Kidney glomerular epithelial cell (primary cell): ENCODE measurements at regions not wholly inside any gene's neighbourhood (a gene's known extent, or its start where the extent isn't known, plus 50 kb on each side); places are given as distances from the start of the nearest gene placed in this dataset.

Source experiments
- DNase-seq: peaks from one replicate; lab custom pipeline; 2025; lab: John Stamatoyannopoulos, UW

DNA sequence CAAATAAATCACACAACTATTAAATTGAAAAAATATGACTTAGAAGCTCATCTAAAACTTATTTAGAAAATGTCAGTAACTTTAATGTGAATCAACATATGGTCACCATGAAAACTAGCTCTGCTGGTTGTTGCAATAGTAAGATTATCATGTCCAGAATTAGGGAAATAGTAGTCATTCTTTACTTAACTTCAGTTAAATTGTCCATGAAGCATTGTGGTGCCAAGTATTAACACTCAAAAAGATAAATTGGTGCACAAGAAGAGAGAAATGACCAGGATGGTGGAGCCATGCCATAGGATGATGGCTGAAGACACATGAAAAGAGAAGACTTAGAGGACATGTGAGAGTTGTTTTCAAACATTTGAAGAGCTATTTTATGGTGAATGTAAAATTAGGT, 130.2 kb upstream of the PTGFR start:
- no peak for DNase-seq

DNA sequence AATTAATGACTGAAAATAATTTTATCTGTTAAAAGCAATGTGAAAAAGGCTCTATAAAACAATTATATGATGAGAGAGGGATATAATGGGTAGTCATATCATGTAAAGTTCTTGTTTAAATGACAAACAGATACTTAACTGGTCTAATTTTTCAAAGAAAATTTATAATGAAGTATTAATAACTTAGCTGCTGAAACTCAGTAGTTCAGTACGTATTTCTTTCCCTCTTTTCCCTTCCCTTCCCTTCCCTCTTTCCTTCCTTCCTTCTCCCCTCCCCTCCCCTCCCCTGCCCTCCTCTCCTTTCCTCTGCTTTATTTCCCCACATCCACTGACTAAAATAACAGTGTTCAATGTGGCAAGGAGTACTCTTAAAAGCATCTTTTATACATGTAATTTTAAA, 123.1 kb upstream of the PTGFR start:
- no peak for DNase-seq

DNA sequence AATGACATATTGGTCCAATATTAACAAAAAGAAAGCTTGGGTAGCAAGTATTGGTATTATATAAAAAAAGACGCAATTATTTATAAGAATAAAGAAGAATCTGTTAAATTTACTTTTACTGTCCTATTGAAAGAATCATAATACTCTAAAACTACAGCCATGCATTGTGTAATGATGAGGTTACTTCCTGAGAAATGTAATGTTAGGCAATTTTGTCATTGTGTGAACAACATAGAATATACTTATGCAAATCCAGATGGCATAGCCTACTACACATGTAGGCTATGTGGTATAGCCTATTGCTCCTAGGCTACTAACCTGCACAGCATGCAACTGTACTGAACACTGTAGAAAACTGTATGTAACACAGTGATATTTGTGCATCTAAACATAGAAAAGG, 121.2 kb upstream of the PTGFR start:
- no peak for DNase-seq

DNA sequence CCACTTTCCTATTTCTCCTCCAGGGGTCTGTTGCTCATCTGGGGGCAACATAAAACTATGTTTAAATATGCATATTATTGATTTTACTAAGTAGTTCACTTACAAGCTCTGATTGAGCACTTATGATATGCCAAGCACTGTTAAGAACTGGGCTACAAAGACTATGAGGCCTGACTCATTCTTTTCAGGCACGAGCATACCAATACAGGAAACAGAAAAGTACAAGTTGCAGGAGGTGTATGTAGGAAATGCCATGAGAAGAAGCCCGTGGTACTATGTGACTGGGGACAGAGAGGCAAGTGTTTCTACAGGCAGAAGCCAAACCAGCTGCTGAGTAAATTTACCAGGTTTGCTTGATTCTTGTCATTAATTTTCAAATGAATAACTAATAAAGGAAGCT, 120.4 kb upstream of the PTGFR start:
- DNase-seq: no peak

DNA sequence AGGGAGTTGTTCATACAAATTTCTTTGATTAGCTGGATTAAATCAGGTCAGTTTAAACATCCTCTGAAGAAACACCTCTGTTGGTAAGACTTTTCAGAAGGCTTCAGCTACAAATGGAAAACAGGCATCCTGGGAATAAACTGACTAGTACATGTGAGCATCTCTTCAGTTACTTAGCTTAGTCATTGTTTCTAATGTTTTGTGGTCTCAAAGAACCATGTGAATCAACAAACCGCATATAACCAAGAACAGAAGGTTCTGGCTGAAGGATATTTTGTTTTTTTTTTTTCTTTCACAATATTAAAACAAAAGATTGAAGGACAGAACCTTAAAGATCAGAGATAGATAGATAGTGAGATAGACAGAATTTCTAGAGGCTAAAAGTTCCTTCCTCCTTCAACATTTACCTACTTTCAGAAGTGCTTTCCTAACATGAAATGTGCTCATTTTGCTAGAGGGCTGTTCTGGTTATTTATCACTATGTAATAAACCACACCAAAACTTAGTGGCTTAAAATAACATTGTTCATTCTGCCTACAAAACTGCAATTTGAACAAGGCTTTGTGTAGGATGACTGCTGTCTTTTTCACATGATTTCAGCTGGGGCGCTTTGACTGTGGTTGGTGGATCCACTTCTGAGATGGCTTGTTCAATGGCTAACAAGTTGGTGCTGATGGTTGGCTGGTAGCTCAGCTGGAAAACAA, 119.8 kb upstream of the PTGFR start:
- no peak for DNase-seq

DNA sequence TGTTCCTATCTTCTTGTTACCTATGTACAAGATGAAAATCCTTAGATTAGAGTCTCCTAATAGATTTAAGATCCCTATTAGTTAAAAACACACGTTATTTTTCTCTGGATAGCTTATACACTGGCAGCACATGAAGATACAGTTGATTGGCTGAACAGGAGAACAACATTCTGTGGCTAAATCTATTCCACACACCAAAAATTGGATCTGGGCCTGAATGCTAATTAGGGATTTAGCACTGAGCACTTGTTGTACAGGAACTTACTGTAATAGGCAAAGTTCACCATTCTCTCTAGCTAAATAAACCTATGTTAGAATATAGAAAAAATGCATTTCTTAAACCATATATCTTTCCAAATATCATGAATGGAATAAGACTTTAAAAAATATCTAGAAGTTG, 117.1 kb upstream of the PTGFR start:
- no peak for DNase-seq

DNA sequence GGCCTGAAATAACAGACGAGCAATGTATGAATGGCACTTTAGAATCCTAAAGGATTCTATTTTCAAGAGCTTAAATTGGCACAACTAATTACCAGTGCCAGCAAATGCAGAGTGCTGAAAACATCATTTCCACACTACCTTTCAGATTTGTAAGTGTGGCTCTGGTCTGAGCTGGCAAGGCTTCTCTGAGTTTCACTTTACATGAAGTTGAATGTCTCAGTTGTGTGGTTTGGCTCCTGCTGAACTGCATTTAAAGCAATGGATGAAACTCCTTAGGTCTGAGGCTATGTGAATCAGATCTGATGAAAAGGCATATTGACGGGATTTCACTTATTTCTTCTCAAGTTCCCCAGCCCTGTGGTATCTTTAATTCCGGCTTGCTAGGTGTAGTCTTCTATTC, 114.8 kb upstream of the PTGFR start:
- DNase-seq: no peak

DNA sequence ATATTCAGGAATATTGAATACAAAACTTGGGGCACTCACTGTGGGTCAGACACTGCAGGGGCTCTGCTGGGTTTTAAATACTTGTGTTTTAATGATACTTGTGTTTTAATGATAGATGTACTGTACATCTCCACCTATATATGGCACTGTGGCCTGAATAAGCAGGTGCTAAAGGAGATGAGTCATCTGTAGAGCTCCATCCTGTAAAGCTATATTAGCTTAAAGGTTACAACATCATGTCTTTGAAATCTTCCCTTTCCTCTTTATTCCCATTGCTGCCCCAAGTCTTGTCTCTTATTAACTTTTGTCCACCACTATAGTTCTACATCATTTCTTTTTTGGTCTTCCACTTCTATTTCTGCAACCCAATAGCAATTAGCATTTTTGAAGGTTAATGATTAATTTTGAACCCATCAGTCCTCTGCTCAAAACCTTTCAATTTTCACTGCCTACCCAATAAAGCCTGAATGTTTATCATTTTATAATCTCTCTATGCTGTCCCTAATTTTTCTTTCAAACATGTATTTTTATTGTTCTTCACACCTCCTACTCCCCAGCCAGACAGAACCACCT, 113.3 kb upstream of the PTGFR start:
- DNase-seq: no peak

DNA sequence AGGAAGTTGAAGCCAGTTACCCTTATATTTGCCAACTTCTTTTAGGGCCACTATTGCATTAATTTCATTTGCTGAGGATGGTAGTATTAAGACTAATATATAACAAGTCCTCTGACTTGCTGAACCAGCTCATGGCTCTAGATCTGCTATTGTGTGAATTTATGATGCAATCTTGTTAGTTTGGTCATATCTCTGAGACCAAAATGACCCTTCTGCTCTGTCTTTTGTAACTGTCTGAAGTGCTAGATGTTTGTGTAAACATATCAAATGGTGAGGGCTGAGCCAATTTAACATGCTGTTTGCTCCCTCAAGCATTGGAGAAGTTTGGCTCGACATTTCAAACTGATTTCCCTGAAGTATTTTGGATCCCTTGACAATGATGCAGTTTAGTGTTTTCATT, 106.9 kb upstream of the PTGFR start:
- no peak for DNase-seq

DNA sequence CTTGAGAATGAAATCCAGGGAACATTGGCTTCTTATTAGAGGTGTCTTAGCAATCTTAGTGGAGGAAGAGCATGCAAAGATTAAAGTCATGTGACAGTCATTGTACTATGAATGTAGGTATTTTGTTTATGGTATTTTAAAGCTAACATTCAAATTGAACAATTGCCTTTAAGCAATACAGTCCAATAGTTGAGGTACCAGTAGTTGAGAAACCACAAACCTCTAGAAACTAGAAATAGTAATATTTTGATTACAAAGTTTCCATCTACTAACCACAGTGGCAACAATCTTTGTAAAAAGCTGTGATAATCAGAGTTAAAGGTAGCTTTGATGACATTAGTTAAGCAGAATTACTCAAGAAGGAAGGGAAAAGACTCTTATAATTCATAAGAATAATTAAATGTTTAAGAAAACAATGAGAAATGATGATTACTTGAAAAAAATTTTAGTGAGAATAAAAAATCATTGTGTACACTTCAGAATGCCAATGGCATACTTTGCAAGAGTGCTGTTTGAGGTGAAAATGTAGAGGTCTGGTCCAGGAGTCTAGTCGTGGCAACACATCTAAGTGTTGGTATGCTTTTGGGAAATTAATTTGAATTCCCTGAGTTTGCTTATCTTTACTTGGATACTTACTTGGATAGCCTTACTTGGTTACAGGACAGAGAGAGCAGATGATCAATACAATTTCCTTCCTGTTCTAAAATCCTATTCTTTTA, 104.9 kb upstream of the PTGFR start:
- no peak for DNase-seq

DNA sequence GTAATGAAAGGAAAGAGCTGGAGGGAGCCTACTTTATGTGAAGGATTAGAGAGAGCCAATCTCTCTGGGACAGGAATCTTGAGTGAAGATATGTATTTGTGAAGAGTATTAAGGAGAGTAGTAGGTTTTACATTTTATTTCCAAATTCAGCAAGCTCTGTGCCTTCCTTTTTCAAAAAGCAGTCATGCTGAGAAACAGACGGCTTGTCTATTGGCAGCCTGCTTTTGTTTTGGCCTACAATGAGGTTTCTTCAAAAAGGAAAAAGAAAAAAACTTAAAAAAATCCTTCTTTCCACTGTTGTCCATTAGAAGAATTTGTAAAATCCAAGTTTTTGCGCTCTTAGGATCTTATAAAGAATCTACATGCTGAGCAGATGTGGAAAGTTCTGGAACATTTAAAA, 103.6 kb upstream of the PTGFR start:
- DNase-seq: no peak

DNA sequence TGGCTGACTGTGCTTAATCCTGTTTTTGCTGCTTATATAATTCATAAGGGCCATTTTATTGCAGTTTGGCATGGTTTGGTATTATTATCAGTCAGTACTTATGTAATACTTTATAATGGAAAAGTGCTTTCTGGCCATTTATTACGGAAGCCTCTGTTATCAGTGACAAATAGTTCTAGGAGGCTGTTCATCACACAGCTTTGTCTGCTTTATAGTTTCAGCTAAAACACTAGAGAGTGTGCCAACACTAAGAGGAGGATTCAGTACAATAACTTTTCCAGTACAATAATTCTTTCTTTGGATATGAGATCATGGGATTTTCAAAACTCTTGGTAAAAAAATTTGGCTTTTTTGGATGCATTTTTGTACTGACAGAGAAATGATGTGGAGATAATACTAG, 102.9 kb upstream of the PTGFR start:
- DNase-seq: no peak

DNA sequence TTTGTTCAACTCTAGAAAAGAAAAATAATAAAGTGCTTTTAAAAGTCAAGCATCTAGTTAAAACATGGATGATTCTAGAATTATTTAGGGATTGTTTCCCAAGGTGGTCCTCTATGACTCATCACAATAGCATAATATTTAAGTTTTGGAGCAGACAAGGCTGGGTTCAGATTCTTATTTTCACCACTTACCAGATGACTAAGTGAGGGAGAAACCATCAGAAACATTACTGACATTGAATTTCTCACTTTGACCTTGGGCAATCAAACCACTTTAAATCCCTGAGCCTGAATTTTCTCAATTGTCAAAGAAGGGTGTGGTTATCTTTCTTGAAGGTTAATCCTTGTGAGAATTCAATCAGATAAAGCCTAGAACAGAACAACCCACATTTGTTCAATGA, 102.5 kb upstream of the PTGFR start:
- no peak for DNase-seq

DNA sequence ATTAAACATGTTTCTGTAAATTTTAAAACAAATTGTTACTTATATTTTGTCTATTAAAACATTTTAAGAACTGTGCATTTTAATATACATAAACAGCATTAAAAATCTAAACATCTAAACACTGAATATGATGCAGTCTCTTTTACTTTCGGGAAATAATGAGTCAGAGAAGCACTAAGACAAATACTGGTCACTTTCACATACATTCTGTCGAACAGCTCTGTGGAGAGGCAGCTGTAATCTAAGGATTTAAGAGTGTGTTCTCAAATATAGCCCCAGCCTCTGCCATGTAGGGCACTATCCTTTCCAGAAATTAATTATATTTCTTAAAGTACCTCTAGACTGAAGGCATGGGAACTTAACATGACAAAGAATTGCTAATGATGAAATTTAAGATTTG, 89.6 kb upstream of the PTGFR start:
- DNase-seq: no peak

DNA sequence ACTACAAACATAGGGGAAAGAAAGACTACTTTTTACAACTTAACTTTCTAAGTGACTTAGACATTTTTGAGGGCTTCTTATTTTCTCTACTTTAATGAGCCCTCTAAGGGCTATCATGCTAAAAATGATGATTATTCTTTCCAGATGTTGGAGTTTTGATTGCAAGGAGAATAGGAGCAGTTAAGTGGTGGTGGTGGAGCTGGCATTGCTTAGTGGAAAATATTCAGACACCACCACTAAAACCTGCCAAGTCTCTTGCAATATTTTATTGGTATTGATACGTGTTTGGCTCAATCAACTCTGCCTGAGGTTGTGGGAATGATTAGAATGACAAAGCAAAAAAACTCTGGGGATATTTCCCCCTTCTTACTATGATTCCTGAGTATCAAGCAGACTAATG, 82.6 kb upstream of the PTGFR start:
- DNase-seq: no peak

DNA sequence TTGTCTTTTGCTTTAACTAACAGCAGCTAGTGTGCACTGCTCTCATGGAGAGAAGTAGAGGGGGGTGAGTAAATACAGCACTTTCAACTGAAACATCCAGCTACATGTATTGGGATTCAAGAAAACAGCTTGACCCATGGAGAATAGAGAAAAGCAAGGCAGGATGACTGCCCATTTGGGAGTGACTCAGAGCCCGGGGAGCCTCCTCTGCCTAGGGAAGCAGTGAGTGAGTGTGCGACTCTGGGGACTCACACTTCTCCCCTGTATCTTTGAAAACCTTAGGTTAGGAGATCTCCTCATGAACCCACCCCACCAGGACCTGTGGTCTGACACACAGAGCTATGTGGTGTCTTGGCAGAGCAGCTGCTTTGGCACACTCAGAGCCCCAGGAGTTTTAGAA, 82.0 kb upstream of the PTGFR start:
- DNase-seq: no peak

DNA sequence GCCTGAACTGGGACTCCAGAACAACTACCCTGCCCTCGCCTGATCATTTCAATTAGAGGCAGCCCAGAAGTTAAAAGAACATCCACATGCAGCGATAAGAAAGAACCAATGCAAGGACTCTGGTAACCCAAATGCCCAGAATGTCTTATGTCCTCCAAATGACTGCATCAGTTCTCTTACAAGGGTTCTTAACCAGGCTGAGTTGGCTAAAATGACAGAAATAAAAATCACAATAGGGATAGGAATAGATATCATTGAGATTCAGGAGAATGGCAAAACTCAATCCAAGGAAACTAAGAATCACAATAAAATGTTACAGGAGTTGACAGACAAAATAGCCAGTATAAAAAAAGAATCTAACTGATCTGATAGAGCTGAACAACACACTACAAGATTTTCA, 80.1 kb upstream of the PTGFR start:
- no peak for DNase-seq

DNA sequence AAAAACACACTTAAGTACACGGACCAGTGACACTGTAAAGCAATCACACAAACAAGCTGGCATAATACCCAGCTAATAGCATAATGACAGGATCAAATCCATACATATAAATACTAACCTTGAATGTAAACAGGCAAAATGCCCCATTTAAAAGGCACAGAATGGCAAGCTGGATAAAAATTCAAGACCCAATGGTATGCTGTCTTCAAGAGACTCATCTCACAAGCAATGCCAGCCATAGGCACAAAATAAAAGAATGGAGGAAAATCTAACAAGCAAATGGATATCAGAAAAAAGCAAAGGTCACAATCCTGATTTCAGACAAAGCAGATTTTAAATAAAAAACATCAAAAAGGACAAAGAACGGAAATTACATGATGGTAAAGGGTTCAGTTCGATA, 79.1 kb upstream of the PTGFR start:
- DNase-seq: no peak

DNA sequence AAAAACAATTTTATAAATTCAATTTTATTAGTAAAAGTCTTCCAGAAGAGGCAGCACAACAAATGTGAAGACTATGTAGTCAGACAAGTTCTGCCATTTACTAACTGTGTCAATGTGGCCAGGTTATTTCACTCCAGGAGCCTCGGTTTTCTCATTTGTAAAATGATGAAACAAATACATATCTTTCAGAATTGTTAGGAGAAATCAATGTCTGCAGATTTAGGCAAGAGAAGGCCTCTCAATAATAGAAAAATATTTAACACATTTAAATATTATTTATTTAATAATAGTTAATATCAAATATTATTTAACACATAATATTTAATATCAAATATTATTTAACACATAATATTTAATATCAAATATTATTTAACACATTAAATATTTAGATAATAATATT, 75.6 kb upstream of the PTGFR start:
- DNase-seq: no peak

DNA sequence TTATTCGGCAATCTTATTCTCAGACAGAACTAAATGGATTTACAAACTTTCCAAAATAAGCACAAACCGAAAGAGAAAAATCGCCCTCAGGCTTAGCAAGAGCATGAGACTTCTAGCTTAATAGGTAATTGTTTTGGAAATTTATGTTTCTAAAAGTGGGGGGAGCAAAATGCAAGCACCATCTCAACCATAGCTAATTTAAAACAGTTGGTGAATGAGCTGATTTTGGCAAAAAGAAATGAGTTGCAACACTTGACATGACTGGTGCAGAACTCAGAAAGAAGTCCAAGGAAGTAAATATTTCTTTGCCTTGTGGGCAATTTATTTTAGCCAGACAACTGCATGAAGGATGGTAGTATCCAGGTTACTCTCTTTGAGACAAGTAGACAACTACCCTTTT, 71.5 kb upstream of the PTGFR start:
- DNase-seq: no peak

DNA sequence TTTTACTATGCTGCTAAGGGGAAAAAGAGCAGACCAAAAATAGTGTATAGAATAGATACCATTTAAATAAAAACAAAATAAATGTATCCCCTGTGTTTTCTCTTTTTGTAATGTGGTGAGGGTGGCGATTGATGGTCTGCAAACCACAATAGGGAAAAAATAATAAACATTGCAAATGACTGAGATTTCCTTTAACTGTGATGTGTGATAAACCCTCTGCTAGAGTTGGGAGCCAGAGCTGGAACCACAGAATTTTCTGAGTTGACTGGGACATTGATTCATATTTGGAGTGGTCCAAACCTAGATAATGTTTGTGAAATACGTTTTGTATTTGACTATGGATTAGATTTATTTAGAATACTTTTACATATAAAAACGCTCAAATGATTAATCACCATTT, 70.6 kb upstream of the PTGFR start:
- DNase-seq: no peak

DNA sequence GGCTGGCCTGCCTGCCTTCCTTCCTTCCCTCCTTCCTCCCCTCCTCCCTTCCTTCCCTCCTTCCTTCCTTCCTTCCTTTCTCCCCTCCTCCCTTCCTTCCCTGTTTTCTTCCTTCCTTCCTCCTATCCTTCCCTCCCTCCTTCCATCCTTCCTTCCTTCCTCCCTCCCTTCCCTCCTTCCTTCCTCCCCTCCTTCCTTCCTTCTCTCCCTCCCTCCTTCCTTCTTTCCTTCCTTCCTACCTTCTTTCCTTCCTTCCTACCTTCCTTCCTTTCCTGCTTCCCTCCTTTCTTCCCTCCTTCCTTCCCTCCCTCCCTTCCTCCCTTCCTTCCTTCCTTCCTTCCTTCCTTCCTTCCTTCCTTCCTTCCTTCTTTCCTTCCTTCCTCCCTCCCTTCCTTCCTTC, 70.1 kb upstream of the PTGFR start:
- no peak for DNase-seq

DNA sequence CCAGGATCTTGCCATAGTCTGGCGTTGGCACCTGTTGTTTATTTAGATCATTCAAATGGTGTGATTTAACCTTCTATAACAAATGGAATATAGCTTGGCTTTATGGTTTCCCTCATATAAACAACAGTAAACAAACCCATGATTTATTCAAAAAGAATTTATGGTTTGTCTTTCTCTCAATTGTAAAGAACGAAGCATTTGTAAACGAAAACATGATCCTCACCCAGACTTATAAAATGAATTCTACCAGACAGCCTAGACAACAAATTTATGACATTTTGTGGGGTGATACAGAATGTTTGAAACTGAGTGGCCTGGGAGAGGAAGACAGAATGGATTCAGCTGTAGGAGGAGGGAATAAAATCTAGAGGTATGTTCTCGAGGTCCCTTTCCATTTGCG, 66.1 kb upstream of the PTGFR start:
- DNase-seq: no peak

DNA sequence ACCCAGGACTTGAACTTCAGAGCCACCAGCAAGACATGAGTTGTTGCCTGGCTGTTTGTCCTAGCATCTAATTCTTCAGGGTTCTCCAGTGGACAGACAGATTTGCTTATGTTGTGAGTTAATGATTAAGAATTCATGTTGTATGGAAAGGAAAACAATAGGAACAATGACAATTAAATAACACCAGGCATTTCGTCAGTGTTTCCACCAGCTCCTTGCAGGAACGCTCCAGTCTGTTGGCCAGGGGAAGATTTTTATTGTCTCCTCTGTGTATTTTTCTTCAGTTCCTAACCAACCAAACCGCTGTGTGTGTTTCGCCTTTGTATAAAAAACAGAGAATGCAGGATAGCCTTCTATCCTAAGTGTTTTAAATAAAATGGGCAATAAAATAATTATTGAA, 64.4 kb upstream of the PTGFR start:
- no peak for DNase-seq
